NCI-H1092 (cell line): ENCODE measurements at regions not wholly inside any gene's neighbourhood (a gene's known extent, or its start where the extent isn't known, plus 50 kb on each side); places are given as distances from the start of the nearest gene placed in this dataset.
A peak's percentile ranks its signal among the peaks of the same experiment; 100 is the strongest.

ENCODE experiments used
- DNase-seq: peaks from one replicate; lab custom pipeline; 2025; lab: John Stamatoyannopoulos, UW

- DNase-seq: no peak
Observed at GRCh38 chr6:139597771-139598755, 223.6 kb upstream of the CITED2 start.

GRCh38 chr6:139597087-139597763 is 222.8 kb upstream of the CITED2 start:
- DNase-seq: no peak

GRCh38 chr6:139595183-139595582 is 220.7 kb upstream of the CITED2 start:
- no peak for DNase-seq

GRCh38 chr6:139594333-139594965 is 220.0 kb upstream of the CITED2 start:
- no peak for DNase-seq

- DNase-seq: no peak
Observed at GRCh38 chr6:139593081-139593480, 218.6 kb upstream of the CITED2 start.

GRCh38 chr6:139592011-139592410 is 217.6 kb upstream of the CITED2 start:
- DNase-seq: no peak

- no peak for DNase-seq
Observed at GRCh38 chr6:139591075-139591865, 216.8 kb upstream of the CITED2 start.

GRCh38 chr6:139590206-139590605 is 215.8 kb upstream of the CITED2 start:
- DNase-seq: no peak

GRCh38 chr6:139588734-139589593 is 214.5 kb upstream of the CITED2 start:
- no peak for DNase-seq

GRCh38 chr6:139588076-139588639 is 213.7 kb upstream of the CITED2 start:
- peak; percentile 47 for DNase-seq

- no peak for DNase-seq
Observed at GRCh38 chr6:139587469-139587868, 213.0 kb upstream of the CITED2 start.

GRCh38 chr6:139586273-139586672 is 211.8 kb upstream of the CITED2 start:
- no peak for DNase-seq

- DNase-seq: no peak
Observed at GRCh38 chr6:139584599-139584998, 210.2 kb upstream of the CITED2 start.

GRCh38 chr6:139583420-139583819 is 209.0 kb upstream of the CITED2 start:
- DNase-seq: no peak

GRCh38 chr6:139582956-139583355 is 208.5 kb upstream of the CITED2 start:
- DNase-seq: no peak

- no peak for DNase-seq
Observed at GRCh38 chr6:139581485-139581865, 207.0 kb upstream of the CITED2 start.

- DNase-seq: no peak
Observed at GRCh38 chr6:139580592-139581484, 206.4 kb upstream of the CITED2 start.

- no peak for DNase-seq
Observed at GRCh38 chr6:139577763-139578604, 203.5 kb upstream of the CITED2 start.
